IMR-90 (cell line): ENCODE measurements at regions not wholly inside any gene's neighbourhood (a gene's known extent, or its start where the extent isn't known, plus 50 kb on each side); places are given as distances from the start of the nearest gene placed in this dataset.

Source experiments
- ATAC-seq: fragments of 200-7000 bp; cut with Tn5 transposase; 2 replicates; pipeline ENCODE4 v1.9.1; 2020; ENCODE audit warnings: low read depth, mild to moderate bottlenecking, moderate library complexity
- BruUV-seq: library from RNA; stranded (reverse); fragments of 400-500 nt; replicated peaks from 2 replicates; lab custom pipeline; 2021; lab: Mats Ljungman, UMichigan
- CTCF ChIA-PET: fragments of 300-600 bp; formaldehyde crosslinking; extraction: SDS; loops from one replicate; lab custom pipeline; 2021; ENCODE audit warnings: antibody characterized with exemption; lab: Yijun Ruan, JAX
- POLR2A ChIA-PET: fragments of 300-600 bp; sonication (Branson Sonifier 250); formaldehyde crosslinking; loops from one replicate; lab custom pipeline; 2022; ENCODE audit warnings: antibody characterized with exemption; ENCODE audit not compliant: unreplicated experiment; lab: Charles Lee
- DNase-seq: peaks from one replicate; pipeline ENCODE4 v3.0.0; 2013
- H2AFZ ChIP-seq: replicated peaks from 2 replicates; pipeline ENCODE3; 2013; ENCODE audit warnings: low read length, mild to moderate bottlenecking; ENCODE audit not compliant: poor library complexity
- H2AK5ac ChIP-seq: 2 replicates; pipeline ENCODE4 v1.6.1; 2013; ENCODE audit warnings: low read depth, low read length, inconsistent platforms
- H2AK9ac ChIP-seq: replicated peaks from 2 replicates; pipeline ENCODE3; 2013; ENCODE audit warnings: mild to moderate bottlenecking, low read depth, low read length, moderate library complexity; ENCODE audit not compliant: poor library complexity
- H2BK120ac ChIP-seq: 2 replicates; pipeline ENCODE4 v1.6.1; 2013; ENCODE audit warnings: low read depth, low read length, inconsistent platforms
- H2BK15ac ChIP-seq: 3 replicates; pipeline ENCODE4 v1.6.1; 2013; ENCODE audit warnings: low read depth, low read length, inconsistent platforms
- H2BK20ac ChIP-seq: 2 replicates; pipeline ENCODE4 v1.6.1; 2013; ENCODE audit warnings: low read depth, mild to moderate bottlenecking, inconsistent platforms, low read length, moderate library complexity
- H2BK5ac ChIP-seq: 2 replicates; pipeline ENCODE4 v1.6.1; 2013; ENCODE audit warnings: mild to moderate bottlenecking, low read depth, low read length, inconsistent platforms; ENCODE audit not compliant: poor library complexity, severe bottlenecking
- H3K14ac ChIP-seq: replicated peaks from 2 replicates; pipeline ENCODE4 v1.6.1; 2013; ENCODE audit warnings: low read depth, low read length, inconsistent platforms
- H3K18ac ChIP-seq: 2 replicates; pipeline ENCODE4 v1.6.1; 2013; ENCODE audit warnings: low read depth, low read length, control low read depth
- H3K23ac ChIP-seq: 2 replicates; pipeline ENCODE4 v1.6.1; 2013; ENCODE audit warnings: low read depth, low read length, inconsistent platforms
- H3K27ac ChIP-seq: 2 replicates; pipeline ENCODE4 v1.5.1; 2013; ENCODE audit warnings: mild to moderate bottlenecking, control low read depth, low read length; ENCODE audit not compliant: insufficient read depth
- H3K27me3 ChIP-seq: 2 replicates; pipeline ENCODE4 v1.6.1; 2013; ENCODE audit warnings: low read length; ENCODE audit not compliant: control insufficient read depth, insufficient read depth
- H3K36me3 ChIP-seq: 2 replicates; pipeline ENCODE4 v1.6.1; 2013; ENCODE audit warnings: low read length, mixed read lengths; ENCODE audit not compliant: control insufficient read depth, insufficient read depth
- H3K4ac ChIP-seq: 2 replicates; pipeline ENCODE4 v1.6.1; 2013; ENCODE audit warnings: low read depth, low read length, inconsistent platforms
- H3K4me1 ChIP-seq: 2 replicates; pipeline ENCODE4 v1.6.1; 2013; ENCODE audit warnings: low read length, mixed read lengths; ENCODE audit not compliant: control insufficient read depth, insufficient read depth
- H3K4me2 ChIP-seq: 2 replicates; pipeline ENCODE4 v1.6.1; 2013; ENCODE audit warnings: low read depth, mild to moderate bottlenecking, control low read depth, low read length, moderate library complexity
- H3K4me3 ChIP-seq: 2 replicates; pipeline ENCODE4 v1.5.1; 2013; ENCODE audit warnings: low read depth, mild to moderate bottlenecking, control low read depth, low read length, moderate library complexity; ENCODE audit not compliant: insufficient read depth
- H3K56ac ChIP-seq: 2 replicates; pipeline ENCODE4 v1.6.1; 2013; ENCODE audit warnings: low read length, inconsistent platforms; ENCODE audit not compliant: insufficient read depth; ENCODE audit errors: extremely low read depth
- H3K79me1 ChIP-seq, 2 experiments: 2 replicates each; pipeline ENCODE4 v1.6.1; 2013; ENCODE audit warnings: low read length in 2 of 2, inconsistent platforms in 1 of 2, low read depth in 1 of 2
- H3K9ac ChIP-seq: 2 replicates; pipeline ENCODE4 v1.6.1; 2013; ENCODE audit warnings: low read depth, low read length, control low read depth
- H3K9me1 ChIP-seq: 2 replicates; pipeline ENCODE4 v1.6.1; 2013; ENCODE audit warnings: low read length, inconsistent platforms; ENCODE audit not compliant: insufficient read depth
- H3K9me3 ChIP-seq: 2 replicates; pipeline ENCODE4 v1.6.1; 2013; ENCODE audit warnings: low read length; ENCODE audit not compliant: control insufficient read depth, insufficient read depth
- H4K20me1 ChIP-seq: 2 replicates; pipeline ENCODE4 v1.6.1; 2013; ENCODE audit warnings: low read length, inconsistent platforms; ENCODE audit not compliant: insufficient read depth
- H4K5ac ChIP-seq: 2 replicates; pipeline ENCODE4 v1.6.1; 2013; ENCODE audit warnings: mild to moderate bottlenecking, low read depth, low read length, control low read depth
- H4K8ac ChIP-seq, 2 experiments: 2 replicates each; pipeline ENCODE4 v1.6.1; 2013; ENCODE audit warnings: low read depth in 2 of 2, low read length in 2 of 2, control low read depth in 1 of 2, inconsistent platforms in 1 of 2
- H4K91ac ChIP-seq: 2 replicates; pipeline ENCODE4 v1.6.1; 2013; ENCODE audit warnings: low read depth, low read length, inconsistent platforms; ENCODE audit not compliant: insufficient read depth
- CEBPB ChIP-seq: IDR thresholded peaks from 2 replicates; pipeline ENCODE4 v1.6.1; 2012; ENCODE audit warnings: low read depth, low read length, improper control_type of control experiment
- CTCF ChIP-seq: conservative IDR thresholded peaks from 2 replicates; pipeline ENCODE4 v1.5.1; 2012; ENCODE audit warnings: mild to moderate bottlenecking, low read depth, low read length, improper control_type of control experiment
- MAFK ChIP-seq: IDR thresholded peaks from 2 replicates; pipeline ENCODE4 v1.6.1; 2012; ENCODE audit warnings: low read depth, low read length, improper control_type of control experiment
- NFE2L2 ChIP-seq: fragments of 150-350 bp; IDR thresholded peaks from 2 replicates; pipeline ENCODE4 v1.6.1; 2016; ENCODE audit warnings: low read depth, mild to moderate bottlenecking, low read length
- RAD21 ChIP-seq: IDR thresholded peaks from 2 replicates; pipeline ENCODE4 v1.6.1; 2012; ENCODE audit warnings: low read length, improper control_type of control experiment
- RCOR1 ChIP-seq: IDR thresholded peaks from 2 replicates; pipeline ENCODE4 v1.6.1; 2012; ENCODE audit warnings: mild to moderate bottlenecking, low read length, improper control_type of control experiment; ENCODE audit not compliant: insufficient replicate concordance
- dilution Hi-C: fragments of 300-500 bp; cut with HindIII; formaldehyde crosslinking; loops from one replicate; pipeline ENCODE4 v1.14.3; 2018; ENCODE audit warnings: low sequenced_read_pairs; ENCODE audit not compliant: unreplicated experiment
- in situ Hi-C: fragments of 300-500 bp; cut with MboI; formaldehyde crosslinking; loops from 3 replicates; pipeline ENCODE4 v1.14.3; 2019; ENCODE audit warnings: low sequenced_read_pairs, inconsistent platforms, mixed read lengths
- intact Hi-C: fragments of 100-400 bp; cut with micrococcal nuclease; formaldehyde crosslinking; loops from 2 replicates; pipeline ENCODE4 v1.10.0; 2022

GRCh38 chr11:92763336-92763735 is 206.1 kb upstream of the MTNR1B start:
- Histone ChIP-seq H4K8ac (no peak overlapping the region), H3K4me3 (no peak overlapping the region), H3K23ac (no peak overlapping the region), H2BK5ac (no peak overlapping the region), H3K4me2 (no peak overlapping the region), H4K91ac (no peak overlapping the region), H3K4me1 (no peaks in the 10 kb centered on the region), H2BK120ac (no peak overlapping the region), H4K5ac (no peak overlapping the region), H4K20me1 (no peaks in the 10 kb centered on the region), H2BK20ac (no peak overlapping the region), H3K9me3 (no peaks in the 10 kb centered on the region), H3K36me3 (no peaks in the 10 kb centered on the region), H3K14ac (no peak overlapping the region), H3K79me1 (no peaks in the 10 kb centered on the region), H3K27ac (no peak overlapping the region), H2BK15ac (no peak overlapping the region), H3K56ac (no peak overlapping the region), H3K18ac (no peak overlapping the region), H3K9me1 (no peaks in the 10 kb centered on the region), H2AK5ac (no peak overlapping the region), H3K4ac (no peak overlapping the region), H3K27me3 (no peaks in the 10 kb centered on the region), H3K9ac (no peak overlapping the region), H2AFZ (no peak overlapping the region), H2AK9ac (no peak overlapping the region)
- in situ Hi-C loops (no loop called here), dilution Hi-C loops (no loop called here), intact Hi-C loops (no loop called here)
- ATAC-seq (no peak), DNase-seq (no peak)
- no peak for TF ChIP-seq RCOR1
- TF ChIP-seq RAD21, result no peak
- TF ChIP-seq CTCF, result no peak
- no peak for TF ChIP-seq NFE2L2
- no peak for TF ChIP-seq MAFK
- no peak for TF ChIP-seq CEBPB
- ChIA-PET CTCF (no interaction called here), POLR2A (no interaction called here)
- BruUV-seq, result no TSS peak
